Fibroblast of the conjunctiva (primary cell): ENCODE measurements at regions not wholly inside any gene's neighbourhood (a gene's known extent, or its start where the extent isn't known, plus 50 kb on each side); places are given as distances from the start of the nearest gene placed in this dataset.
A peak's percentile ranks its signal among the peaks of the same experiment; 100 is the strongest.

Experiments
- DNase-seq: peaks from one replicate; pipeline ENCODE4 v3.0.0-alpha.2; 2010; ENCODE audit warnings: low read depth

GRCh38 chr18:3358310-3358709, 91.7 kb upstream of the TGIF1 start:
- DNase-seq: no peak

GRCh38 chr18:3360211-3360610, 89.8 kb upstream of the TGIF1 start:
- no peak for DNase-seq

- DNase-seq: peak; percentile 29
Observed at GRCh38 chr18:3367491-3368091, 82.4 kb upstream of the TGIF1 start.

GRCh38 chr18:3368193-3368592, 81.8 kb upstream of the TGIF1 start:
- DNase-seq: peak; percentile 87

GRCh38 chr18:3379685-3380084, 70.3 kb upstream of the TGIF1 start:
- no peak for DNase-seq

- DNase-seq: peak; percentile 51
Observed at GRCh38 chr18:3380384-3380961, 69.5 kb upstream of the TGIF1 start.

GRCh38 chr18:3383381-3383915, 66.5 kb upstream of the TGIF1 start:
- DNase-seq: no peak

- DNase-seq: no peak
Observed at GRCh38 chr18:3384664-3385563, 65.1 kb upstream of the TGIF1 start.

GRCh38 chr18:3388323-3388722, 61.6 kb upstream of the TGIF1 start:
- no peak for DNase-seq

- no peak for DNase-seq
Observed at GRCh38 chr18:3388980-3389379, 61.0 kb upstream of the TGIF1 start.

- DNase-seq: no peak
Observed at GRCh38 chr18:3389977-3390376, 60.0 kb upstream of the TGIF1 start.

GRCh38 chr18:3391704-3392466, 58.1 kb upstream of the TGIF1 start:
- no peak for DNase-seq

GRCh38 chr18:3392467-3392855, 57.5 kb upstream of the TGIF1 start:
- no peak for DNase-seq

GRCh38 chr18:3394648-3395047, 55.3 kb upstream of the TGIF1 start:
- DNase-seq: no peak

GRCh38 chr18:3395466-3395865, 54.5 kb upstream of the TGIF1 start:
- DNase-seq: no peak

- DNase-seq: no peak
Observed at GRCh38 chr18:3397031-3397750, 52.8 kb upstream of the TGIF1 start.

- no peak for DNase-seq
Observed at GRCh38 chr18:3397786-3398185, 52.2 kb upstream of the TGIF1 start.
